ENCODE measurements at regions not wholly inside any gene's neighbourhood (a gene's known extent, or its start where the extent isn't known, plus 50 kb on each side); places are given as distances from the start of the nearest gene placed in this dataset.

- dilution Hi-C loops (cut with MboI; ENCODE audit: extremely low pct_ligation_motif_present, low sequenced_read_pairs) = no loop called here
- H2AFZ ChIP-seq (ENCODE audit: control insufficient read depth, low read length) = no peak overlapping the region
- no peak for FAIRE-seq
- H3K9me1 ChIP-seq (ENCODE audit: control insufficient read depth, extremely low read depth, insufficient read depth, low read length) = no peaks in the 10 kb centered on the region
- no peak overlapping the region for H3K4me3 ChIP-seq (ENCODE audit: control insufficient read depth in 2 of 3, extremely low read depth in 1 of 3, insufficient read depth in 2 of 3, low read depth in 1 of 3, low read length in 3 of 3)
- H3K4me1 ChIP-seq (ENCODE audit: control insufficient read depth, extremely low read depth, insufficient read depth, low read length) = peaks cover 4% of the 10 kb centered on the region
- H3K27me3 ChIP-seq (ENCODE audit: control insufficient read depth, extremely low read depth, insufficient read depth, low read length) = no peaks in the 10 kb centered on the region
- H4K20me1 ChIP-seq (ENCODE audit: control insufficient read depth, extremely low read depth, insufficient read depth, low read length) = no peaks in the 10 kb centered on the region
- no peaks in the 10 kb centered on the region for H3K36me3 ChIP-seq (ENCODE audit: control insufficient read depth in 2 of 2, extremely low read depth in 1 of 2, insufficient read depth in 2 of 2, low read length in 2 of 2)
- H3K27ac ChIP-seq (ENCODE audit: control insufficient read depth, insufficient read depth, low read length) = no peak overlapping the region
- no peaks in the 10 kb centered on the region for H3K9me3 ChIP-seq (ENCODE audit: control insufficient read depth, low read depth, low read length)
- H3K79me2 ChIP-seq (ENCODE audit: control insufficient read depth, insufficient read depth, low read length) = no peaks in the 10 kb centered on the region
- no peak for DNase-seq (ENCODE audit: low read depth, low spot score)
- H3K4me2 ChIP-seq (ENCODE audit: control insufficient read depth, extremely low read depth, insufficient read depth, low read depth, low read length) = no peak overlapping the region
- TF ChIP-seq CTCF (optimal IDR thresholded peaks at IDR 0.05 in 1 of 3, IDR thresholded peaks at IDR 0.05 in 1 of 3, conservative IDR thresholded peaks at IDR 0.05 in 1 of 3; ENCODE audit: extremely low read depth in 1 of 3, insufficient read depth in 2 of 3, low read length in 3 of 3) (no peak), EZH2 (IDR thresholded peaks at IDR 0.05; ENCODE audit: low read length) (no peak)
- H3K9ac ChIP-seq (ENCODE audit: control insufficient read depth, extremely low read depth, insufficient read depth, low read length) = no peak overlapping the region
These were observed 127.3 kb downstream of the BTBD3 start for GRCh38 chr20:12044969-12045368.

DNA sequence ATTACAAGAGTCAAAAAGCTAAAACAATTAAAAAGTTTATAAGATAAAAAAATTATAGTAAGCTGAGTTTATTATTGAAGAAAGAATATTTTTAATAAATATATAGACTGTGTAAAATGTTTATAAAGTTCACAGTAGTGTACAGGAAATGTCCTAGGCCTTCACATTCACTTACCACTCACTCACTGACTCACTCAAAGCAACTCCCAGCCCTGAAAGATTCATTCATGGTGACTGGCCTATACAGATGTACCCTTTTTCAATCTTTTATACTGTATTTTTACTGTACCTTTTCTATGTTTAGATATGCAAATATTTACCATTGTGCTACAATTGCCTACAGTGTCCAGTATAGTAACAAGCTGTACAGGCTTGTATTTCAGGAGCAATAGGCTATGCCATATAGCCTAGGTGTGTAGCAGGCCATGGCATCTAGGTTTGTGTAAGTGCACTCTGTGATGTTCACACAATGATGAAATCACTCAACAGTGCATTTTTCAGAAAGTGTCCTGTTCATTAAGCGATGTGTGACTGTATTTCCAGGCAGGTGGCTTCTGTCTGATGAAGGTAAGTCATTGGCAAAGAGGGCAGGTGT is 130.2 kb downstream of the BTBD3 start:
- Histone ChIP-seq H3K9me1 (ENCODE audit: control insufficient read depth, extremely low read depth, insufficient read depth, low read length) (no peaks in the 10 kb centered on the region), H3K4me1 (ENCODE audit: control insufficient read depth, extremely low read depth, insufficient read depth, low read length) (peaks cover 5% of the 10 kb centered on the region), H3K27ac (ENCODE audit: control insufficient read depth, insufficient read depth, low read length) (no peak overlapping the region), H2AFZ (ENCODE audit: control insufficient read depth, low read length) (no peak overlapping the region), H3K9ac (ENCODE audit: control insufficient read depth, extremely low read depth, insufficient read depth, low read length) (no peak overlapping the region), H3K79me2 (ENCODE audit: control insufficient read depth, insufficient read depth, low read length) (no peaks in the 10 kb centered on the region), H3K27me3 (ENCODE audit: control insufficient read depth, extremely low read depth, insufficient read depth, low read length) (no peaks in the 10 kb centered on the region), H3K36me3 (ENCODE audit: control insufficient read depth in 2 of 2, extremely low read depth in 1 of 2, insufficient read depth in 2 of 2, low read length in 2 of 2) (no peaks in the 10 kb centered on the region), H3K4me3 (ENCODE audit: control insufficient read depth in 2 of 3, extremely low read depth in 1 of 3, insufficient read depth in 2 of 3, low read depth in 1 of 3, low read length in 3 of 3) (no peak overlapping the region), H3K4me2 (ENCODE audit: control insufficient read depth, extremely low read depth, insufficient read depth, low read depth, low read length) (no peak overlapping the region), H3K9me3 (ENCODE audit: control insufficient read depth, low read depth, low read length) (no peaks in the 10 kb centered on the region), H4K20me1 (ENCODE audit: control insufficient read depth, extremely low read depth, insufficient read depth, low read length) (no peaks in the 10 kb centered on the region)
- DNase-seq (ENCODE audit: low read depth, low spot score) = no peak
- no peak for TF ChIP-seq CTCF (optimal IDR thresholded peaks at IDR 0.05 in 1 of 3, IDR thresholded peaks at IDR 0.05 in 1 of 3, conservative IDR thresholded peaks at IDR 0.05 in 1 of 3; ENCODE audit: extremely low read depth in 1 of 3, insufficient read depth in 2 of 3, low read length in 3 of 3)
- no peak for TF ChIP-seq EZH2 (IDR thresholded peaks at IDR 0.05; ENCODE audit: low read length)
- FAIRE-seq = no peak
- dilution Hi-C loops (cut with MboI; ENCODE audit: extremely low pct_ligation_motif_present, low sequenced_read_pairs) = no loop called here
